IPS-NIHi7 (cell line): ENCODE measurements at regions not wholly inside any gene's neighbourhood (a gene's known extent, or its start where the extent isn't known, plus 50 kb on each side); places are given as distances from the start of the nearest gene placed in this dataset.
"Not testable (repeated sequence)": the region's sequence is repeated elsewhere in the genome, so short reads cannot be mapped to it uniquely, and the experiment has no call there.

Source experiments
- DNase-seq: peaks from one replicate; pipeline ENCODE4 v3.0.0; 2012; ENCODE audit warnings: mixed read lengths; ENCODE audit errors: extremely low spot score

DNA sequence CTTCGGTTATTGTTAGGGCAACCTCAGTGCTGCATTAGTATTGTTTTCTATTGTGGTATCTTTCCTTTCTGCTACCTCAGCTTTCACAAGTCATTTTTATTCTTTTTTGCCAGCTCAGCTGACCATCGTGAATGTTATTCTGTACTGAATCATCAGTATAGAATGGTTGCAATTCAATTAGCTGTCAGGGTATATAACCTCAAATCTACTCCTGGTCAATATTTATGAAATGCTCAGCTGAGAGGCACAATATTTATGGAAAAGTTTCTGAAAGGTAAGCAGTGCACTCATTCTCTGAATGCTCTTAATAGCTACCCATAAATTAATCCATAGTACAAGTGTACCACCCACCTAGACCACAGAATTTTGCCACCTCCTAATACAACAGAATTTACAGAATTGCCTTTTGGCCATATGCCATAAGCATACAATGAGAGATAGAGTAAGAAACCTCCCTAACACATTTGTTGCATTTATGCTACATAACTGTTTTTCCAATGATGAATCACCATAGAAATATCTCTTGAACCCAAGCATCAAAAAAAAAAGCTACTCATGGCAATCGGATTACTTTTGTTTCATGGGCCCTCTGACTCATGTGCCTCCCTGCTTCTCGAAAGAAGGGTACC lies 732.6 kb upstream of the CHRM3 start:
- DNase-seq: no peak

DNA sequence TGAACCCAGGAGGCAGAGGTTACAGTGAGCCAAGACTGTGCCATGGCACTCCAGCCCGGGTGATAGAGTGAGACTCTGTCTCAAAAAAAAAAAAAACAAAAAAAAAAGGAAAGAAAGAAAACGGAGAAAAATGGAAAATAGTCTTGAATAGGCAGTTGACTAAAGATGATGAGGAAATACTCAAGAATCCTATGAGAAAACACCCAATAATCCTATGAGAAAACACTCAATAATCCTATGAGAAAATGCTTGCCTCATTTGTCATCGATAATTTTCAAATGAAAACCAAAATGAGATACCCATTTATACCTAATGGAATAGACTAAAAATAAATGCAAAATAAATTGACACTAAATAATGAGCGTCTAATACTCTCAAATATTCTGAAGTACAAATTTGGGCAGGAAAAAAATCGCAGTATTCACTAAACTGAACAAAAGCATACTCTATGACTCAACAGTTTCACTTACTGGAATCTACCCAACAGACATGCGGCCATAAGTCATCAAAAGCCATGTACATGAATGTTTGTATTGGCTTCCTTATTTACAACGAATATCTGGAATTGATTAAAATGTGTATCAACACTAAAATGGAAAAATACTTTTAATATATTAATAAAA lies 733.9 kb upstream of the CHRM3 start:
- DNase-seq: no peak

DNA sequence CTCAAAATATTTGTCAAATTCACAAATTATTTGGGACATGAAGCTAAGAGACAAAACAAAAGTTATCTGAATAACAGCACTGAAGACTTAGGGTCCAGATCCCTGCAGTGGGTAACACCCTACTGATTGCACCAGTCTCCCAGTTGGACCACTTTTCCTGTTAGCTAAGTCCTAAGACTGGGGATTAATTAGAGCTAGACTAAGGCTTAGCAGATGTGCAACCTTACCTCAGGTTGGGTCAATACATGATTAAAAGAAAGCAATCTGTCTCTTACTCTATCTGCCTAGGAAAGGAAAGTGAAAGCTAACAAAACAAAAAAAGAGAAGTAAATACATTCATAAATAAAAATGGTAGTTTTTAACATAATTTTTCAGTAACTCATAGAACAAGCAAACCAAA lies 737.2 kb upstream of the CHRM3 start:
- DNase-seq: no peak

DNA sequence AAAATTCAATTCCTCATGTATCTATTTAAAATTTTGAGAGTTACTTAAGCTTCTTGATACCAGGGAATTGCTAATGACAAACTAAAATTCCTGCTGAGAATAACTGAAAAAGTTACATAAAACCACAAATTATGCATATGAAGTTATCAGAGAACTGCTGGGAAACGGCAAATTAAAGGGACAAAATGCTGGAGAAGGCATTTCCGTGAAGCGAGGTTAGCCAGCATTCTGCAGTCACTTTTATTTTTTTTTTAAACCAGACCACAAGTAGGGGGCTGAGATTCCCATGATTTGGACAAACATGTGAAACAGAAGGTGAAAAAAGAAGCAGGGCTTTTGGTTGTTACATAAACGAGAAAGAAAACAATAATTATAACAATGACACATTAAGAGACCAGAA lies 737.6 kb upstream of the CHRM3 start:
- DNase-seq: no peak

DNA sequence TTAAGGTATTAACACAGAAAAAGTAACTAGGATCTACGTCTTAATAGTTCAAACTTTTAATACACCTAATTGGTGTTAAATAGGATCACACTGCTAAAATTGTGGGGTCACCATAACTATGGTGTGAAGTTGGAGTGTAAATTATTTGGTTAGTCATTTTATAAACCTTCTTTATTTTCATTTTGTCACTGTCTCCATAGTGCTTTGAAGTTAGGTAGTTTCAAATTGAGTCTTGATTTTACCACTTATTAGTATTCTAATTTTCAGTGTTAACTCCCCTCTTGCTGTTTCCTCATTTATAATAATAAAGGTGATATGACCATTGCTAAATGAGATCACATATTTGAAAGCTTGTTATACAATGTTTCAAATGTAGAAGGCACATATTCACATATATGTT lies 738.1 kb upstream of the CHRM3 start:
- no peak for DNase-seq

DNA sequence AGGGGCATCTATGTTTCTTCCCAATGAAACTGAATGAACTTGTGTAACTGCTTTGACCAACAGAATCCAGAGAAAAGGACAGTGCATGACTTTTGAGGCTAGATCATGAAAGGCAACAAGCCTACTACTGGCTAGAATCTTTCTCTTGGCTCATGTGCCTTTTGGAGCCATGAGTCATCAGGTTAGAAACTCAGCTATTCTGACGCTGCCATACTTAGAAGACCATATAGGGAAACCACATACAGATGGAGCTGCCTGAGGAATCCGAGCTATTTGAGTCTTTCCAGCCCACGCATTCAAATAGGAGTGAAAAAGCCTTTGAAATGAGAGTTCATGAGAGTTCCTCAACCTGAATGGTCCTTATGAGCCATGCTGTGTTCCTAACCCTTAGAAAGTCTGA lies 738.5 kb upstream of the CHRM3 start:
- peak; percentile 72 for DNase-seq

DNA sequence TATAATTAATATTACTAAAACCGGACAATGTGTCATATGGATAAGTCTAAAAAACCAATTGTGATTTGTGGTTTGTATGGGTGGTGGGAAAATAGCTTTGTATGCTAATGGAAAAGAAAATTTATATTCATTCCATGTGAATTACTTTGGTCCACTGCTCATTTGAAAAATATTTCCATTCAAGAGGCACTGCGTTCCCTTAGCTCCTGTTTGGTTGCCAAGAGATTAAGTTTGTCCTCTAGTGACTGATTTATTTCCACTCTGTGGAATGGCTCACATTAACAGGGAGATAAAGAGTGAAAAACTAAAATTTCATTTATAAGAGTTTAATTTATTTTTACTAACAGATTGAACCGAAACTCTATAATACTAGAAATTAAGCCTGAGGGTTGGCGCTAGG lies 744.1 kb upstream of the CHRM3 start:
- no peak for DNase-seq

DNA sequence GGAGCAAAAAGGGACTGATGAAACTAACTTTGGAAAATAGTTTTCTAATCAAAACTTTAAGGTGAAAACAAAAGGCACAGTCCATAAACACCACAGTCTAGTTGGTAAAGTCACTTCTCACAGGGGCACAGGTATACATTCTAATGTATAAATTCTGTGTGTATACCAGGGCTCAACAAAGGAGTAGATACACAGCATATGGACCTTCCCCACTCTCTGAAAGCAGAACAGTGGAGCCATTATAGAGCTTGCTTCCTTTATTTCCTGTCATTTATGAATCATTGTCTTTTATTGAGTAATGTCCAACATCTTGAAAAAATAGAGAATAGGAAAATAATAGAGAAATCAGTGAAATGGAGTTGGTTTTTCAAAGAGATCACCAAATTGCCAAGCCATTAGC lies 746.5 kb upstream of the CHRM3 start:
- DNase-seq: no peak

DNA sequence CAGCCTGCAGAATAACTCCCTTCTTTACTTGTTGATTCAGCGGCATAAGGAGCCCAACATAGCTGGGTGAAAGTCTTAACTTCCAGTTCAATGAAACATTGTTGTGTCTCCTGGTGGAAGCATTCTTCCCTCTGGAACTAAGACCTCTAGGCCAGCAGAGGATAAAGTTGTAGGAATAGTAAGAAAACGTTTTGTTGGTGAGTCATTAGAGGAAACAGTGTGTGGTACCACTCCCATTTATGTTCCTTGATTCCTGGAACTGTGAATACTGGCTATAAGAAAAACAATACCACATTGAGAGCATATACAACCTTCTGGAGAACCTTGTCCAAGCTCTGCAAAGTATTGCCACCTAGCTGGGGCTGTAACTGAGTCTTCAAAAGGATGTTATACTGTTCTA lies 737.4 kb upstream of the ZP4 start:
- no peak for DNase-seq

DNA sequence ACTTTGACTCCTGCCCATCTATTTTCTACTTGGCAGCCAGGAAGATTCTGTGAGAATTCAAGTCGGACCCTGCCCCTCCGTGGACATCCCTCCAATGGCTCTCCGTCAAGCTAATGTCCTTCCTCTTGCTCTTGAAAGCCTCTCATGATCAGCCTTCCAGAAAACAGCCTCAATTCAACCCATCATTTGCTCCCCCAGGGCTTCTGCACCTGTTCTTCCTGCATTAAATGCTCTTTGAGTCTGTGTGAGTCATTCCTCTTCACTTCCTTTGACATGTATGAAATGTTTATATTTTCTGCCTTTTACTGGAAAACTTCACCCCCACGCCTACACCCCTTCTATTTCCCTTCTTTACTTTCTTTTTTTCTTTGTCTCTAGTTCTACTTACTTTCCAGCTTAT lies 734.1 kb upstream of the ZP4 start:
- no peak for DNase-seq

DNA sequence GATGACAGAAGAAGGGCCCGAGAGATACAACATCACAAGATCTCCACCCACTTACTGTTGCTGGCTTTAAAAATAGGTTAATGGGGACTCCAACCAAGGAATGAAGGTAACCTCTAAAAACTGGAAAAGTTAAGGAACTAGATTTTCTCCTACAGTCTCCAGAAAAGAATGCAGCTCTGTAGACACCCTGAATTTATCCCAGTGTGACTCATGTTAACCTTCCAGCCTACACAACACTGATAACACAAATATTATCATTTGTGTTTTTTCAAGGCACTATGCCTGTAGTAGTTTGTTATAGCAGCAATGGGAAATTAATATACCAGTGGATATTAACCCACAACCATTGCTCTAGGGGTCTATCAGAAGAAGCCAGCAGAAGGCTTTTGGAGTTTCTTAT lies 730.7 kb upstream of the ZP4 start:
- no peak for DNase-seq

DNA sequence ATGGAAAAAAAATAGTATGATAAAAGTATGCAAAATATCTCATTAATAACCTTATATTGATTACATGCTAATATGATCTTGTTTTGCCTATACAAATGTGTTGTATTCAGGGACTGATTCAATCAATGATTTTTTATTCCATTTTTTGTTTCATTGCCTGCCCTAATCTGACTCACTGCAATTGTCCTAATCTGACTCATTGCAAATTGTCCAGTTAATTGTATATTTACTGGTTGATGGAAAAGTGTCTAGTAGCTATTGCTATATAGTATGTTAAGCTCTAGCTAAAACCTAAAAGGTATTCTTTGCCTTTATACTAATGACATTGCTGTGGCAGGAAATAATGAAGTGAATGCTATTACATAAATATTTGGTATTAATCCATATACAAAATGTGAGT lies 728.9 kb upstream of the ZP4 start:
- DNase-seq: no peak

DNA sequence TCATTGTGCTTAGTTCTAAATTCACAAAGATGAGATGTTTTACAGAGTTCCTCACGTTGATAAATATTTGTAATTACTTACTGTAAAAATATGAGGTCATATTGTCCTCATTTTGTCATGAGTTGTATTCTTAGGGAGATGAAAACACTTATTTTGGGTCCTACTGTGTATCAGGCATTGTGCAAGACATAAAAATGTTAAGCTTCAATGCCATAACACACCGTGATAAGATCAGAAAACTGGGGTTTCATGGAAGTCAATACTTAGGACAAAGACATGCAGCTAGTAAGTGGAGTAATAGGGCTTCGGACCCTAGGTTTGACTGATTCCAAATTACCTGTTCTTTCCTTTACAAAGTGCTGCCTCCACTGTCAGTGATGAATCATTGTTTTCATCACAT lies 720.7 kb upstream of the ZP4 start:
- DNase-seq: no peak

DNA sequence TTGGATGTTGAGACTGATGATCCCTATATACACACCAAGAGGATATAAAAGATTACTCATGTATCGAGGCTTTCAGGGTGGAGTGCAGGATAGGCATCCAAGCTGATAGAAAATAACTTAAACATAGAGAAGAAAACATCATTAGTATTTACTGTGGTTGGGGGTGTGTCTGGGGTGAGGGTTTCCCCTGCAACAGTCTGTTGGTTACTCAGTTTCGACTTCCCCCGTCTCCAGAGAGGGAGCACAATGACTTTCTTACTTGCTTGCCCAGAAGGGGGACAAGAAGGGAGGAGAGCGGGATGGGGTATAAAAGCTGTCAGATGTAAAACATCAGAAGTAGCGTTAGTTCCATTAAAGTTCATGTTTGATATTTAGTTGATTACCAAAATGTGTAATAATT lies 717.4 kb upstream of the ZP4 start:
- no peak for DNase-seq

DNA sequence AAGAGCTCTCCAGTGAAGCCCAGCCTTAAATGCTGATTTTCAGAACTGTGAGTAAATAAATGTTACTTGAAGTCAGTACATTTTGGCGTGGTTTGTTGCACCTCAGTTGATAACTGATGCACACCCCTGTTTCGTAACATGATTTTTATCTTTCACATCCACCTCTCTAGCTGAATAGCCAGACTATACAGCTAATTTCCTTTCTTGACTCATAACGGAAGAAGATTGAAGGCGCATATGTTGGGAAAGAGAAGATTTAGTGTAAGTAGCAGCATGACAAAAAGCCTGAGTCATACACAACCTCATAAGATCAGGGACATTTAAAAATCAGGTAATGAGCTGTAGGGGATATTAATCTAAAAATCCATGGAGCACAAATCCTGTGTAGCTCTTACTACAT lies 716.2 kb upstream of the ZP4 start:
- no peak for DNase-seq

DNA sequence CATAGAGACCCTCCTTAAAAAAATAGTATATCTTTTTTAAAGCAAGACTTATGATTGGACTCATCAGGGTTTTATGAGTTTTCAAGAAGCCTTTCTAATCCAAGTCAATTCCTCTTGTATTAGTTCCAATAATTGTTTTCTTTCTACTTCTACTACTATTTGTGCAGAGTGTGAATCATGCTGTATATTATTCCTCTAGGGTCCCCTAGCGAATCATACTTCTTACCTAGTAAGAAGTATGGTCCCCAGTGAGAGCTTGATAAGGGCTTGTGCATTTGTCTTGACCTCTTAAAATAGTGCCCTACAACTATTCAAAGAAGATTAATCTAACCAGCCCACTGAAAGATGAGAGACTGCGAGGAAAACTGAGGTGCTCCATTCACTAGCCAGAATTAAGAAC lies 715.7 kb upstream of the ZP4 start:
- no peak for DNase-seq

DNA sequence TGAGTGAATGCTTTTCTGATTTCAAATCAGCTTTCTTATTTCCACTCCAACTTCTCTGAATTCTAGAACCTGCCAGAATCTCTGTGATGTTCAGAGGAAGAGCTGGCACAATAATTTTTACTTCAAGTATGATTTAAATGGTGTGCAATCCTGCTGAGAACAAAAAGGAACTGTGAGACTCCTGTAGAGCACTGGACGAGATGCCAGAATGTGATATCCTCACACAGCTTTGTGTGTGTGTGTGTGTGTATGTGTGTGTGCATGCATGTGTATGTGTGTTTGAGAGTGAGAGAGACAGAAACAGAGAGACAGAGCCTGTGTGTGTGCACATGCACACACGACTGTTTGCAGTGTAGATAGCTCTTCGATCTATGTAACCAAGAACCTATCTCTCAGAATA lies 713.6 kb upstream of the ZP4 start:
- DNase-seq: no peak

DNA sequence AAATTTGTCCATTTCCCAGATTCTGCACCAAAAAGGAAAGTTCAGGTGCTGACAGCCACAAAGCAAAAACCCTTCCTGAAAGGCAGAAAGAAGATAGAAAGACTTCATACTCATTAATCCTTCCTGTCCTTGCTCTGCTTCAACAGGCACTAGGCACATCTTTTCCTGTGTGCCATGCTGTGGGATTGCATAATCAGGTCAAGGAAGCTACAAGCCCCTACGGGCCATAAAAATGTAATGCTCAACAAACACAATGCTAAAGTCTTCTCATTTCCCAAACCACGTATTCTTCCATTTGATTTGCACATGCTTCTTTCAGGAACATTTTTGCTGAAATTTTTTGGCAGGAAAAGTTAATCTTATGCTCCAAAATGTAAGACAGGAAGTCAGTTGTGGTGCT lies 710.9 kb upstream of the ZP4 start:
- not testable (repeated sequence) for DNase-seq

DNA sequence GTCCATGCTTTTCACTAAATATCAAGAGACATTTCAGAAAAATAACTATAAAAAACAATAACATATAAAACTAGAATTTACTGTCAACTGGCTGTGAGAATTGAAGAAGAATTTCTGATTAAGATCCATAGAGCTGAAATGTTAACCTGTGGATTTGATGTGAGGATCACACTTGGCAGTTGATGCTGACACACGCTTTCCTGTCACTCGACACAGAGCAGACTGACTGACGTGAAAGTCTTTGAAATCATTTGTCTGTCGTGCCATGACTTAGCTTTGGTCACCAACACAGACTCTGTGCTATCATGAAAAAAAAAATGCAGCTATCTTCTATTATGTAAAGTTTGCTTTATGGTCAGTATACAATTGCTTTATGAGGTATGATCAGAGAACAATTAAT lies 706.0 kb upstream of the ZP4 start:
- DNase-seq: no peak

DNA sequence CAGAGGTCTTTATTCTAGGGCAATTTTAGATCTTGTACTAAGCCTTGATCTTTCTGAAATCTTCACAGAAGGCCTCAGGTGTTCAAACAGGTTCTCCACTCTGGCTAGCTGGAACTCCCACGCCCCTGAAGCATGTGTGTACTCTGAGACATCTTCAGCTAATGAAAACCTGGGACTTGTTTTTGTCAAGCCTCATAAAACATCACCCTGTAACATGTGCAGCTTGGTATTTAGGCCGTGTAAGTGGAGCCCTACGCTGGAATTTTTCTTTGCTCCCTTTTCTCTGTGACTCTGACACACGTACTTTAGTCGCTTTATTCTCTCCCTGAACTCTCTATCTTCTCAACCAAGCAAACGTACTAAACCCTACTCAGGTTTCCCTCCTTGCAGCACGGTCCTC lies 701.9 kb upstream of the ZP4 start:
- DNase-seq: no peak

DNA sequence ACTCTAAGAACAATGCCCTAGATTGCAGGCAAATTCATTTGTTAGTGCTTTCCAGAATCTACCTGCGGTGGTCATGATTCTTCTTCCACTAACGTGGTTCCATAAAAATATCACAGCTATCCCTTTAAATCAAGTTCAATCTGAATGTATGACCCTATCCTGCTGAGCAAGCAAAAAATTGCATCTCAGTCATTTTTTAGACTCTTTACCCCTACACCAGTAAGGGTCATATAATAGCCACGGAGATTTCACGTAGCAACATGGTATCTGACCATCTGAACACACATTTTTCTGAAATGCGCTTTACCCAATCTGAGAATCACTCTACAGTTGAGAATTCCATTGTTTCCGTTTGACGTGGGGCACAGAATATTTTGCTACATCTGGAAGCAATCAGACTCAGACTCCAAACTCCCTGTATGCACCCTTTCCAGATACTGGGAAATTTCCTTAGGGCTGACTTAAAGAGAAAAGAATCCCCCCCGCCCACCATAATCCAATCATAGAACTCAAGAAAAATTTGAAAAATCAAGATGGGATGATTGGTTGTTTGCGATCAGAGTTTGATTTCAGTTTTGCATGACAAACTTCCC lies 699.2 kb upstream of the ZP4 start:
- no peak for DNase-seq

DNA sequence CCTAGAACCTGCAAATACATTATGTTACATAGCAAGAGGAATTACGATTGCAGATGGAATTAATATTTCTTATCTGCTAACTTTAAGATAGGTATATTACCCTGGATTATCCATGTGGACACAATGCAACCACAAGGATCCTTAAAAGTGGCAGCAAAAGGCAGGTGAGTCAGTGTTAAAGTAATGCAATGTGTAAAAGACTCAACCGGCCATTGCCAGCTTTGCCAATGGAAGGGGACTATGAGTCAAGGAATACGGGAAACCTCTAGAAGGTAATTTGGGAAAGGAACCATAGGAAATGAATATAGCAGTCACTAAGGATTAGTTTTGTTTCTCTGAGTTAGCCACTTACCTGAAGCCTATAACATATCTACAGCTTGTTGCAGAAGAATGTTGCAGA lies 692.1 kb upstream of the ZP4 start:
- no peak for DNase-seq

DNA sequence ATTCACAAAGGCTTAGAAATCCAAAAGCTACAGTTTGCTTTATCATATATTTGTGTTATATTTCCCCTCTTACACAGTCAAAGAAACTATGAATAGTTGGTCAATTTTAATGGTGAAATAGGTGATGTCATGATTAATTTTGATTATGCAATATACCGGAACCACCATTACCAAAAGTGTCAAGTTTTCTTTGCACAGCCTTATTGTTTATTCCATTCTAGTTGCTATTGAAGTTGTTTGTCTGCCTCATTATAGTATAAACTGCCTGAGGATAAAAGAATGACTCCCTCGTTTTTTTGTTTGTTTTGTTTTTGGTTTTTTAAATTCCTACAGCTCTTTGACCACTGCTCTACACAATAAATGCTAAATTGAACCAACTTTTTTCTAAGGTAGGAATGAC lies 690.6 kb upstream of the ZP4 start:
- no peak for DNase-seq

DNA sequence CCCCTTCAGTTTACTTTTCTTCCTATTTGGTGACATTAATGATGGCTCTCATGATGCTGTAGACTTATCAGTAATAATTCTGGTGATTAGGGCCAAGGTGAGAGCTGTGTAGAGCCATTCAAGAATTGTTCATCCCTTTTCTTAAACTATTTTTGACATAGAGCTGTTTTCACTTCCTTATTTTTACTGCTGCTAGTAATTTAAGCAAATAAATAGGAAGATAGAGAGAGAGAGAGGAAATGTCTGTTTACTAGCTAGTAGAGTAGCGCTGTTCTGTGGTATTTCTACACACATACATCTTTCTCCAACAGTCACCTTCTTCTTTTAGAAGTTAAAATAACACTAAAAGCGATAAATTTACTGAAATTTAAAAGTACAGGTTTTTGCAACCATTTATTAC lies 678.0 kb upstream of the ZP4 start:
- no peak for DNase-seq
